ENCODE measurements at regions not wholly inside any gene's neighbourhood (a gene's known extent, or its start where the extent isn't known, plus 50 kb on each side); places are given as distances from the start of the nearest gene placed in this dataset.

DNA sequence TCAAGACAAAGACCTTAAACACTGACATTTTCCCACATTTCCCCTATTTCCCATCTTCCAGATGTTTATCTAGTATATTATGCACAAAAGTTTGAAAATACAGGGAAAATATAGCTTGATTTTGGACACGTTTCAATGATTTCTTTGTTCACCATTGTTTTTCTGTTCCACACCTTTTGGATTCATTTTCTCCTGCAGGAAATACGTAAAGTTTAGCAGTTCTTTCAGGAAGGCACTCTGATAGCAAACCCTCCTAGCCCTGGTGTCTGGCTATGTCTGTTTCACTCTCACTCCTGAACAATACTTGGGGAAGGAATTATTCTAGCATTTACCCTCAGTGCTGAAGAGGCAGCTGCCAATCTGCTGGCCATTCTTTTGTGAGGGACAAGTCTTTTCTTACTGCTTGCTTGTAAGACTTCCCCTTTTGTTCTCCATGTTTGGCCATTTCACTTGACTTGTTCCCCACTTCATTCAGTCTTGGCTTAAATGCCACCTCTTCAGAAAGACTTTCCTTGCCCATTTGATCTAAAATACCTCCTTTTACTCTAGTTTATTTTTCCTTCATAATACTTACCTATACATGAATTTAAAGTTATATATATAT, 195.4 kb downstream of the RNF152 start:
- Histone ChIP-seq H3K9me3 (peaks cover 0 to 10% (median 0%) of the 10 kb centered on the region in 3 donors), H3K4me1 (no peaks in the 10 kb centered on the region), H3K27ac (no peak overlapping the region), H3K27me3 (no peaks in the 10 kb centered on the region), H3K4me3 (no peak overlapping the region), H3K36me3 (no peaks in the 10 kb centered on the region)
- TF ChIP-seq POLR2A (IDR thresholded peaks at IDR 0.05) (no peak), POLR2AphosphoS5 (IDR thresholded peaks at IDR 0.05) (no peak), EP300 (IDR thresholded peaks at IDR 0.05) (no peak)
- TF ChIP-seq, protein P1, sequence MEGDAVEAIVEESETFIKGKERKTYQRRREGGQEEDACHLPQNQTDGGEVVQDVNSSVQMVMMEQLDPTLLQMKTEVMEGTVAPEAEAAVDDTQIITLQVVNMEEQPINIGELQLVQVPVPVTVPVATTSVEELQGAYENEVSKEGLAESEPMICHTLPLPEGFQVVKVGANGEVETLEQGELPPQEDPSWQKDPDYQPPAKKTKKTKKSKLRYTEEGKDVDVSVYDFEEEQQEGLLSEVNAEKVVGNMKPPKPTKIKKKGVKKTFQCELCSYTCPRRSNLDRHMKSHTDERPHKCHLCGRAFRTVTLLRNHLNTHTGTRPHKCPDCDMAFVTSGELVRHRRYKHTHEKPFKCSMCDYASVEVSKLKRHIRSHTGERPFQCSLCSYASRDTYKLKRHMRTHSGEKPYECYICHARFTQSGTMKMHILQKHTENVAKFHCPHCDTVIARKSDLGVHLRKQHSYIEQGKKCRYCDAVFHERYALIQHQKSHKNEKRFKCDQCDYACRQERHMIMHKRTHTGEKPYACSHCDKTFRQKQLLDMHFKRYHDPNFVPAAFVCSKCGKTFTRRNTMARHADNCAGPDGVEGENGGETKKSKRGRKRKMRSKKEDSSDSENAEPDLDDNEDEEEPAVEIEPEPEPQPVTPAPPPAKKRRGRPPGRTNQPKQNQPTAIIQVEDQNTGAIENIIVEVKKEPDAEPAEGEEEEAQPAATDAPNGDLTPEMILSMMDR (IDR thresholded peaks at IDR 0.05): no peak
- no peak for ATAC-seq
- WGBS, 2 donors (ENCODE audit: low coverage in 1 of 2): 67% methylated on average over 2 of the region's 2 CpGs; no CpG with 5 or more reads in 1 of the 2 donors

- Histone ChIP-seq H3K27ac (no peak overlapping the region), H3K4me3 (no peak overlapping the region)
- ATAC-seq: no peak
Observed at GRCh38 chr18:61694236-61694635, 198.6 kb downstream of the RNF152 start.

GRCh38 chr18:61690418-61691138, 202.2 kb downstream of the RNF152 start:
- H3K4me3 ChIP-seq: no peak overlapping the region
- 81 to 86% methylated on average over 4 to 5 of the region's 5 CpGs for WGBS, 2 donors (ENCODE audit: low coverage in 1 of 2)
- TF ChIP-seq POLR2AphosphoS5 (IDR thresholded peaks at IDR 0.05): no peak
- no peak for TF ChIP-seq POLR2A (IDR thresholded peaks at IDR 0.05)
- TF ChIP-seq, protein P1 (IDR thresholded peaks at IDR 0.05): no peak
- TF ChIP-seq EP300 (IDR thresholded peaks at IDR 0.05): no peak
- no peaks in the 10 kb centered on the region for H3K27me3 ChIP-seq
- H3K36me3 ChIP-seq: no peaks in the 10 kb centered on the region
- H3K4me1 ChIP-seq: no peaks in the 10 kb centered on the region
- no peak overlapping the region for H3K27ac ChIP-seq
- H3K9me3 ChIP-seq: peaks cover 0 to 6% (median 0%) of the 10 kb centered on the region in 3 donors
- no peak for ATAC-seq

More at GRCh38 chr18:61694236-61694635, 198.6 kb downstream of the RNF152 start:
- peaks cover 0 to 10% (median 0%) of the 10 kb centered on the region in 3 donors for H3K9me3 ChIP-seq
- no peaks in the 10 kb centered on the region for H3K4me1 ChIP-seq
- no peaks in the 10 kb centered on the region for H3K27me3 ChIP-seq
- H3K36me3 ChIP-seq: no peaks in the 10 kb centered on the region
- TF ChIP-seq POLR2A (IDR thresholded peaks at IDR 0.05) (no peak), POLR2AphosphoS5 (IDR thresholded peaks at IDR 0.05) (no peak), EP300 (IDR thresholded peaks at IDR 0.05) (no peak)
- TF ChIP-seq, protein P1 (IDR thresholded peaks at IDR 0.05): no peak
- 73 to 84% methylated on average over 2 to 3 of the region's 3 CpGs for WGBS, 2 donors (ENCODE audit: low coverage in 1 of 2)

- WGBS, 2 donors (ENCODE audit: low coverage in 1 of 2): 71 to 87% methylated on average over 7 to 8 of the region's 8 CpGs
- no peaks in the 10 kb centered on the region for H3K36me3 ChIP-seq
- no peak overlapping the region for H3K4me3 ChIP-seq
- H3K4me1 ChIP-seq: no peaks in the 10 kb centered on the region
- no peaks in the 10 kb centered on the region for H3K9me3 ChIP-seq
- TF ChIP-seq POLR2A (IDR thresholded peaks at IDR 0.05): no peak
- TF ChIP-seq POLR2AphosphoS5 (IDR thresholded peaks at IDR 0.05): no peak
- TF ChIP-seq EP300 (IDR thresholded peaks at IDR 0.05): no peak
- TF ChIP-seq, protein P1 (IDR thresholded peaks at IDR 0.05): no peak
- ATAC-seq: no peak
- no peak overlapping the region for H3K27ac ChIP-seq
- H3K27me3 ChIP-seq: no peaks in the 10 kb centered on the region
Observed at GRCh38 chr18:61687317-61687716, 205.5 kb downstream of the RNF152 start.

DNA sequence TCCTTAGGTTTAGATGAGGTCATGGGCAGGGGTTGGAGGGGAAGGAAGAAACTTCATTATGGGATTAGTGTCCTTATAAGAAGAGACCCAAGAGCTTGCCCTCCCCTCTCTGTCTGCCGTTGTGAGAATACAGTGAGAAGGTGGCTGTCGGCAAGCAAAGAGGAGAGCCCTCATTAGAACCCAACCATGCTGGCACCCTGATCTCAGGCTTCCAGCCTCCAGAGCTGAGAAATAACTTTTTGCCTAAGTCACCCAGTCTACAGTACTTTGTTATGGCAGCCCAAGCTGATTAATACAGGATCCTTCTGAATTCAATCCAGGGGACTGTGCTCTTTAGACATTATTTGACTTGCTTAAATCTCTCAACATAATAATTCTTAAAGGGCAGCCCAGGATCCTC, 209.0 kb downstream of the RNF152 start:
- no peak overlapping the region for H3K4me3 ChIP-seq
- WGBS, 2 donors (ENCODE audit: low coverage in 1 of 2): 92% methylated on average over 2 of the region's 2 CpGs; no CpG with 5 or more reads in 1 of the 2 donors
- no peaks in the 10 kb centered on the region for H3K36me3 ChIP-seq
- H3K4me1 ChIP-seq: no peaks in the 10 kb centered on the region
- ATAC-seq: no peak
- H3K9me3 ChIP-seq: peaks cover 1 to 25% (median 4%) of the 10 kb centered on the region in 3 donors
- TF ChIP-seq, protein P1 (IDR thresholded peaks at IDR 0.05): no peak
- no peak for TF ChIP-seq POLR2AphosphoS5 (IDR thresholded peaks at IDR 0.05)
- no peak overlapping the region for H3K27ac ChIP-seq
- no peaks in the 10 kb centered on the region for H3K27me3 ChIP-seq
